ENCODE measurements at regions not wholly inside any gene's neighbourhood (a gene's known extent, or its start where the extent isn't known, plus 50 kb on each side); places are given as distances from the start of the nearest gene placed in this dataset.

GRCh38 chr1:239840790-239841189 is 250.9 kb upstream of the FMN2 start:
- no peak for TF ChIP-seq CTCF (IDR thresholded peaks at IDR 0.05; ENCODE audit: control extremely low read depth, extremely low read depth, low read depth, missing control alignments)
- DNase-seq (ENCODE audit: extremely low spot score): no peak
- CTCF ChIA-PET: no interaction called here
- POLR2A ChIA-PET: no interaction called here

- no peak for DNase-seq (ENCODE audit: extremely low spot score)
- POLR2A ChIA-PET: no interaction called here
- no peak for TF ChIP-seq CTCF (IDR thresholded peaks at IDR 0.05; ENCODE audit: control extremely low read depth, extremely low read depth, low read depth, missing control alignments)
- CTCF ChIA-PET: no interaction called here
Observed at GRCh38 chr1:239841631-239842030, 250.1 kb upstream of the FMN2 start.

DNA sequence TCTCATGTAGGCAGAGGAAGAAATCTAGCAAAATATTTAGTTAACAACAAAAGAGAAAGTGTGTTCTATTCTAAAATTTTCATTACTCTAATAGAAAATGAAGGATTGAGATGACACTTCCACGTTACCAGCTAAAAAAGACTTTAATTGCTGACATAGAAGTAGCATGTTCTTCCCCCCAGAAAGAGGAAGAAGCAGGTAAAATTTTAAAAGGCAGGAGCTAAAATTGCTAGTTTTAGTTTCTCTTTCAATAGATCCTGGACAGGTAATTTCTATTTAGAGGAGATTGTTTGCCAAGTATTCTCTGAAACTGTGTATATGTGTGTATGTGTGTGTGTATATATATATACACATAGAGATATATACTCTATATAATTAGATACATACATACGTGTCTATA is 248.1 kb upstream of the FMN2 start:
- ChIA-PET POLR2A (no interaction called here), CTCF (interaction anchor here (1.1 kb wide), 1 partner anchor 22 kb away, joined by 3 read pairs; no protein-coding TSS in a partner anchor)
- TF ChIP-seq CTCF (IDR thresholded peaks at IDR 0.05; ENCODE audit: control extremely low read depth, extremely low read depth, low read depth, missing control alignments): no peak
- no peak for DNase-seq (ENCODE audit: extremely low spot score)

- DNase-seq (ENCODE audit: extremely low spot score): no peak
- ChIA-PET POLR2A (no interaction called here), CTCF (no interaction called here)
- no peak for TF ChIP-seq CTCF (IDR thresholded peaks at IDR 0.05; ENCODE audit: control extremely low read depth, extremely low read depth, low read depth, missing control alignments)
Observed at GRCh38 chr1:239844833-239845232, 246.8 kb upstream of the FMN2 start.

DNA sequence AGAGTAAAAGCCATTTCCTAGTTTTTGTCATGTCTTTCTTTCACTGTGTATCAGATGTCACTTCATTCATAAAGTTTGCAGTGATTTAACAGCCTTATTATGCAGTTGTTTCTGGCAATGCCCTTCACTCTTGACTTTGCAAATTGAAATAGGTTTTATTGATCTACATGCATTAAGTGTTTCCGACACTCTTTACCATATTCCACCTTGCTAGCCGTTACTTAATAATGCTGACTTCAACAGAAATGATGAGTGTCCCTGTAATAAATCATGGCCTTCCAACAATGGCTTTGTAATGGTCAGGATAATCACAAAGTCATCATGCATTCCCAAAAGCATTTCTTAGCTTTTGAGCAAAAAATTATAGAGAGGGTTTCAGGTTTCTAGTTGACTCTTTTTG is 236.8 kb upstream of the FMN2 start:
- CTCF ChIA-PET: no interaction called here
- POLR2A ChIA-PET: no interaction called here
- no peak for TF ChIP-seq CTCF (IDR thresholded peaks at IDR 0.05; ENCODE audit: control extremely low read depth, extremely low read depth, low read depth, missing control alignments)
- DNase-seq (ENCODE audit: extremely low spot score): no peak

- ChIA-PET CTCF (no interaction called here), POLR2A (no interaction called here)
- no peak for TF ChIP-seq CTCF (IDR thresholded peaks at IDR 0.05; ENCODE audit: control extremely low read depth, extremely low read depth, low read depth, missing control alignments)
- no peak for DNase-seq (ENCODE audit: extremely low spot score)
Observed at GRCh38 chr1:239856067-239856466, 235.6 kb upstream of the FMN2 start.

DNA sequence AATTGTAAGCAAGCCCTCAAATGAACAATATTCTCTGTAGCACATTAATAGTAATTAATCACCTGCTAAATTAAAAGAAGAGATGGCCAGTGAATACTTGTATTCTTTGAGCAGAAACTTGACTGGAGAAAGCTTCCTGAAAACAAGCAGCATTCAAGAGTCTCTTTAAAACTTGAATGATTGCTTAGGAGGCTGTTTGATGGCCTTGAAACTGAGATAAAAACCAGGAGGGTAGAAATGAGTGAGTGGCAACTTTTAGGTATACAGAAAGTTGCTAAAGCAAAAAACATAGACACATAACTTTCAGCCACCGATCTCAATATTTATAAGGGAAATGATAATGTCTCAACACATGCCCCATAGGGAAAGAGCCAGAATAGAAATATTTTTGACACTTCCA is 234.8 kb upstream of the FMN2 start:
- ChIA-PET CTCF (no interaction called here), POLR2A (no interaction called here)
- no peak for DNase-seq (ENCODE audit: extremely low spot score)
- no peak for TF ChIP-seq CTCF (IDR thresholded peaks at IDR 0.05; ENCODE audit: control extremely low read depth, extremely low read depth, low read depth, missing control alignments)

Measured in GM10248 (cell line).